Gastroesophageal sphincter (tissue), 3 donors: ENCODE measurements at regions not wholly inside any gene's neighbourhood (a gene's known extent, or its start where the extent isn't known, plus 50 kb on each side); places are given as distances from the start of the nearest gene placed in this dataset.

Experiments
- EP300 ChIP-seq: sonication (generic); formaldehyde crosslinking; IDR thresholded peaks from one replicate; pipeline ENCODE4 v1.6.1; 2017; ENCODE audit warnings: antibody characterized with exemption, mild to moderate bottlenecking
- POLR2A ChIP-seq, 2 donors: fragments of 450-650 bp; IDR thresholded peaks; one replicate each; pipeline ENCODE4 v1.6.1; 2017; ENCODE audit warnings: antibody characterized with exemption in 2 of 2, mild to moderate bottlenecking in 2 of 2, moderate library complexity in 1 of 2
- POLR2AphosphoS5 ChIP-seq: sonication (generic); formaldehyde crosslinking; IDR thresholded peaks from one replicate; pipeline ENCODE4 v1.6.1; 2017; ENCODE audit warnings: antibody characterized with exemption
- TF ChIP-seq, protein P1 (sequence below), 4 experiments: fragments of 200-600 bp in 2 of 4; fragments of 450-650 bp in 2 of 4; sonication (generic) in 1 of 4; IDR thresholded peaks; one replicate each; pipeline ENCODE4 v1.5.1; 2017 to 2019; ENCODE audit warnings: antibody characterized with exemption in 4 of 4, mild to moderate bottlenecking in 2 of 4, moderate library complexity in 2 of 4

GRCh38 chr11:82184966-82185365 is 548.7 kb downstream of the FAM181B start:
- TF ChIP-seq, protein P1, sequence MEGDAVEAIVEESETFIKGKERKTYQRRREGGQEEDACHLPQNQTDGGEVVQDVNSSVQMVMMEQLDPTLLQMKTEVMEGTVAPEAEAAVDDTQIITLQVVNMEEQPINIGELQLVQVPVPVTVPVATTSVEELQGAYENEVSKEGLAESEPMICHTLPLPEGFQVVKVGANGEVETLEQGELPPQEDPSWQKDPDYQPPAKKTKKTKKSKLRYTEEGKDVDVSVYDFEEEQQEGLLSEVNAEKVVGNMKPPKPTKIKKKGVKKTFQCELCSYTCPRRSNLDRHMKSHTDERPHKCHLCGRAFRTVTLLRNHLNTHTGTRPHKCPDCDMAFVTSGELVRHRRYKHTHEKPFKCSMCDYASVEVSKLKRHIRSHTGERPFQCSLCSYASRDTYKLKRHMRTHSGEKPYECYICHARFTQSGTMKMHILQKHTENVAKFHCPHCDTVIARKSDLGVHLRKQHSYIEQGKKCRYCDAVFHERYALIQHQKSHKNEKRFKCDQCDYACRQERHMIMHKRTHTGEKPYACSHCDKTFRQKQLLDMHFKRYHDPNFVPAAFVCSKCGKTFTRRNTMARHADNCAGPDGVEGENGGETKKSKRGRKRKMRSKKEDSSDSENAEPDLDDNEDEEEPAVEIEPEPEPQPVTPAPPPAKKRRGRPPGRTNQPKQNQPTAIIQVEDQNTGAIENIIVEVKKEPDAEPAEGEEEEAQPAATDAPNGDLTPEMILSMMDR (IDR thresholded peaks at IDR 0.05): no peak
- TF ChIP-seq POLR2A (IDR thresholded peaks at IDR 0.05): no peak
- no peak for TF ChIP-seq EP300
- no peak for TF ChIP-seq POLR2AphosphoS5
